ENCODE measurements at regions not wholly inside any gene's neighbourhood (a gene's known extent, or its start where the extent isn't known, plus 50 kb on each side); places are given as distances from the start of the nearest gene placed in this dataset.

- no peak for DNase-seq (ENCODE audit: extremely low read depth, low read depth, low spot score)
Observed at GRCh38 chr12:68447797-68448260, 115.7 kb upstream of the MDM1 start.

GRCh38 chr12:68449196-68449595, 117.0 kb upstream of the MDM1 start:
- no peak for DNase-seq (ENCODE audit: extremely low read depth, low read depth, low spot score)

- no peak for DNase-seq (ENCODE audit: extremely low read depth, low read depth, low spot score)
Observed at GRCh38 chr12:68450947-68451260, 118.7 kb upstream of the MDM1 start.

- no peak for DNase-seq (ENCODE audit: extremely low read depth, low read depth, low spot score)
Observed at GRCh38 chr12:68451261-68452077, 119.3 kb upstream of the MDM1 start.

GRCh38 chr12:68452078-68452715, 120.0 kb upstream of the MDM1 start:
- DNase-seq (ENCODE audit: extremely low read depth, low read depth, low spot score), result no peak

GRCh38 chr12:68453278-68453677, 121.1 kb upstream of the MDM1 start:
- no peak for DNase-seq (ENCODE audit: extremely low read depth, low read depth, low spot score)

GRCh38 chr12:68453876-68454275, 121.7 kb upstream of the MDM1 start:
- no peak for DNase-seq (ENCODE audit: extremely low read depth, low read depth, low spot score)

GRCh38 chr12:68454892-68455291, 122.7 kb upstream of the MDM1 start:
- no peak for DNase-seq (ENCODE audit: extremely low read depth, low read depth, low spot score)

- DNase-seq (ENCODE audit: extremely low read depth, low read depth, low spot score), result peak; percentile 45
Observed at GRCh38 chr12:68455691-68456345, 123.7 kb upstream of the MDM1 start.

GRCh38 chr12:68458866-68459265, 126.7 kb upstream of the MDM1 start:
- no peak for DNase-seq (ENCODE audit: extremely low read depth, low read depth, low spot score)

GRCh38 chr12:68460236-68460635, 128.1 kb upstream of the MDM1 start:
- DNase-seq (ENCODE audit: extremely low read depth, low read depth, low spot score), result no peak

GRCh38 chr12:68461645-68462044, 129.5 kb upstream of the MDM1 start:
- DNase-seq (ENCODE audit: extremely low read depth, low read depth, low spot score), result no peak

- no peak for DNase-seq (ENCODE audit: extremely low read depth, low read depth, low spot score)
Observed at GRCh38 chr12:68462803-68463202, 130.6 kb upstream of the MDM1 start.

GRCh38 chr12:68465227-68465626, 133.1 kb upstream of the MDM1 start:
- DNase-seq (ENCODE audit: extremely low read depth, low read depth, low spot score), result no peak

- DNase-seq (ENCODE audit: extremely low read depth, low read depth, low spot score), result no peak
Observed at GRCh38 chr12:68467514-68467913, 135.4 kb upstream of the MDM1 start.

GRCh38 chr12:68468036-68468435, 135.9 kb upstream of the MDM1 start:
- DNase-seq (ENCODE audit: extremely low read depth, low read depth, low spot score), result no peak

- DNase-seq (ENCODE audit: extremely low read depth, low read depth, low spot score), result no peak
Observed at GRCh38 chr12:68469113-68469512, 137.0 kb upstream of the MDM1 start.

- DNase-seq (ENCODE audit: extremely low read depth, low read depth, low spot score), result no peak
Observed at GRCh38 chr12:68470664-68471328, 138.6 kb upstream of the MDM1 start.

- DNase-seq (ENCODE audit: extremely low read depth, low read depth, low spot score), result no peak
Observed at GRCh38 chr12:68474467-68475204, 136.1 kb upstream of the RAP1B start.

GRCh38 chr12:68476794-68477193, 133.9 kb upstream of the RAP1B start:
- DNase-seq (ENCODE audit: extremely low read depth, low read depth, low spot score), result no peak

Measured in glomerular endothelial cell (primary cell).